WTC11 (cell line): ENCODE measurements at regions not wholly inside any gene's neighbourhood (a gene's known extent, or its start where the extent isn't known, plus 50 kb on each side); places are given as distances from the start of the nearest gene placed in this dataset. TPM values are rescaled to one million over a fixed set of nuclear protein-coding genes. Genes with fewer than 3 reads are reported as not detected.

ENCODE experiments used
- ATAC-seq: fragments of 200-7000 bp; cut with Tn5 transposase; 2 replicates; pipeline ENCODE4 v1.10.0; 2021; ENCODE audit warnings: mild to moderate bottlenecking, moderate library complexity
- CTCF ChIA-PET: fragments of 300-600 bp; sonication (Branson Sonifier 250); formaldehyde crosslinking; loops from one replicate; lab custom pipeline; 2021; ENCODE audit warnings: antibody characterized with exemption; lab: Charles Lee
- POLR2A ChIA-PET: fragments of 350-600 bp; sonication (Branson Sonifier 250); formaldehyde crosslinking; loops from one replicate; lab custom pipeline; 2021; ENCODE audit warnings: antibody characterized with exemption; lab: Charles Lee
- DNase-seq: peaks from one replicate; pipeline ENCODE4 v3.0.0; 2021; ENCODE audit warnings: low spot score
- H3K27ac Mint-ChIP-seq: 2 replicates; pipeline ENCODE4 v1.8.0; 2021; ENCODE audit warnings: mixed read lengths
- H3K27me3 Mint-ChIP-seq: 2 replicates; pipeline ENCODE4 v1.8.0; 2021; ENCODE audit warnings: low read depth, mild to moderate bottlenecking, moderate library complexity, mixed read lengths
- H3K36me3 Mint-ChIP-seq: 2 replicates; pipeline ENCODE4 v1.8.0; 2021; ENCODE audit warnings: mixed read lengths
- H3K4me1 Mint-ChIP-seq: 2 replicates; pipeline ENCODE4 v1.8.0; 2022; ENCODE audit warnings: mixed read lengths
- H3K4me3 Mint-ChIP-seq: 2 replicates; pipeline ENCODE4 v1.8.0; 2021; ENCODE audit warnings: mild to moderate bottlenecking, moderate library complexity, mixed read lengths
- H3K9me3 Mint-ChIP-seq: 2 replicates; pipeline ENCODE4 v1.8.0; 2021; ENCODE audit warnings: mixed read lengths
- CREM ChIP-seq: sonication (generic); formaldehyde crosslinking; IDR thresholded peaks from 2 replicates; pipeline ENCODE4 v1.8.1; 2022; ENCODE audit warnings: mild to moderate bottlenecking, missing genetic modification reagents, moderate library complexity
- E2F1 ChIP-seq: sonication (generic); formaldehyde crosslinking; IDR thresholded peaks from 2 replicates; pipeline ENCODE4 v1.8.0; 2022; ENCODE audit warnings: mild to moderate bottlenecking, missing genetic modification reagents
- E2F5 ChIP-seq: sonication (generic); formaldehyde crosslinking; IDR thresholded peaks from 2 replicates; pipeline ENCODE4 v1.8.1; 2022; ENCODE audit warnings: mild to moderate bottlenecking, moderate library complexity, missing genetic modification reagents
- ELF4 ChIP-seq: sonication (generic); formaldehyde crosslinking; IDR thresholded peaks from 2 replicates; pipeline ENCODE4 v1.8.1; 2022; ENCODE audit warnings: low read depth, mild to moderate bottlenecking, moderate library complexity, missing genetic modification reagents
- FOXJ3 ChIP-seq: sonication (generic); formaldehyde crosslinking; IDR thresholded peaks from 2 replicates; pipeline ENCODE4 v1.9.0; 2021; ENCODE audit warnings: missing genetic modification reagents, mild to moderate bottlenecking, borderline replicate concordance
- FOXP4 ChIP-seq: sonication (generic); formaldehyde crosslinking; IDR thresholded peaks from 2 replicates; pipeline ENCODE4 v1.8.0; 2022; ENCODE audit warnings: mild to moderate bottlenecking, missing genetic modification reagents
- HMGXB4 ChIP-seq: sonication (generic); formaldehyde crosslinking; IDR thresholded peaks from 2 replicates; pipeline ENCODE4 v1.8.1; 2023; ENCODE audit warnings: mild to moderate bottlenecking, moderate library complexity, missing genetic modification reagents
- NFE2L1 ChIP-seq: sonication (generic); formaldehyde crosslinking; IDR thresholded peaks from 2 replicates; pipeline ENCODE4 v1.8.1; 2023; ENCODE audit warnings: missing genetic modification reagents
- NFYB ChIP-seq: sonication (generic); formaldehyde crosslinking; conservative IDR thresholded peaks from 2 replicates; pipeline ENCODE4 v1.8.0; 2022; ENCODE audit warnings: low read depth, missing genetic modification reagents
- NR3C1 ChIP-seq: sonication (generic); formaldehyde crosslinking; conservative IDR thresholded peaks from 2 replicates; pipeline ENCODE4 v1.8.1; 2023; ENCODE audit warnings: low read depth, mild to moderate bottlenecking, missing genetic modification reagents
- RORB ChIP-seq: fragments of 250-450 bp; sonication (Bioruptor Pico); IDR thresholded peaks from 2 replicates; pipeline ENCODE4 v1.9.0; 2021; ENCODE audit warnings: mild to moderate bottlenecking
- SP1 ChIP-seq: sonication (generic); formaldehyde crosslinking; conservative IDR thresholded peaks from 2 replicates; pipeline ENCODE4 v1.8.1; 2022; ENCODE audit warnings: missing genetic modification reagents
- TEAD1 ChIP-seq: sonication (generic); formaldehyde crosslinking; IDR thresholded peaks from 2 replicates; pipeline ENCODE4 v1.8.0; 2022; ENCODE audit warnings: mild to moderate bottlenecking, missing genetic modification reagents
- ZMAT4 ChIP-seq: fragments of 250-450 bp; sonication (Bioruptor Pico); IDR thresholded peaks from 2 replicates; pipeline ENCODE4 v1.9.0; 2021; ENCODE audit warnings: mild to moderate bottlenecking
- ZNF281 ChIP-seq: sonication (generic); formaldehyde crosslinking; IDR thresholded peaks from 2 replicates; pipeline ENCODE4 v1.8.0; 2023; ENCODE audit warnings: mild to moderate bottlenecking, missing genetic modification reagents
- ZNF423 ChIP-seq: fragments of 250-450 bp; sonication (Bioruptor Pico); IDR thresholded peaks from 2 replicates; pipeline ENCODE4 v2.1.2; 2022; ENCODE audit warnings: mild to moderate bottlenecking, moderate library complexity
- microRNA-seq: library from miRNA; unstranded; fragments of <30 nt; microRNA quantifications from one replicate; pipeline ENCODE4 v1.2.0, GENCODE V29; 2022; ENCODE audit warnings: borderline number of aligned reads

GRCh38 chr2:225725726-225726125 lies 326.2 kb downstream of the NYAP2 start:
- Mint-ChIP-seq H3K27ac (no peak overlapping the region), H3K27me3 (no peaks in the 10 kb centered on the region), H3K4me3 (no peak overlapping the region), H3K4me1 (peaks cover 2% of the 10 kb centered on the region; the same call in 1 of the 2 replicates), H3K36me3 (no peaks in the 10 kb centered on the region), H3K9me3 (peaks cover 6% of the 10 kb centered on the region; the same call in 1 of the 2 replicates)
- ChIA-PET POLR2A (no interaction called here), CTCF (no interaction called here)
- ATAC-seq (no peak), DNase-seq (no peak)
- TF ChIP-seq SP1 (CRISPR knock-in tag) (no peak), NR3C1 (CRISPR knock-in tag) (no peak), NFYB (CRISPR knock-in tag) (no peak), TEAD1 (CRISPR knock-in tag) (no peak), FOXJ3 (CRISPR knock-in tag) (no peak), RORB (CRISPR knock-in tag) (no peak), CREM (CRISPR knock-in tag) (no peak), ELF4 (CRISPR knock-in tag) (no peak), E2F5 (CRISPR knock-in tag) (no peak), FOXP4 (no peak), NFE2L1 (no peak), HMGXB4 (CRISPR knock-in tag) (no peak), E2F1 (CRISPR knock-in tag) (no peak), ZNF281 (CRISPR knock-in tag) (no peak), ZNF423 (no peak), ZMAT4 (CRISPR knock-in tag) (no peak)

Small RNA genes in the stretch of these regions (microRNA-seq; reads per million reads assigned to microRNA genes)
- not detected for gene MIR5702
